CD4-positive, alpha-beta T cell (primary cell): ENCODE measurements at regions not wholly inside any gene's neighbourhood (a gene's known extent, or its start where the extent isn't known, plus 50 kb on each side); places are given as distances from the start of the nearest gene placed in this dataset.

Experiments used
- ATAC-seq: fragments of 200-7000 bp; cut with Tn5 transposase; one replicate; pipeline ENCODE4 v1.10.0; 2022; ENCODE audit warnings: mild to moderate bottlenecking; ENCODE audit not compliant: poor library complexity
- CTCF ChIA-PET: fragments of 350-600 bp; sonication (Branson Sonifier 250); formaldehyde crosslinking; loops from one replicate; lab custom pipeline; 2021; ENCODE audit warnings: antibody characterized with exemption, inconsistent platforms; lab: Charles Lee
- POLR2A ChIA-PET: fragments of 350-600 bp; sonication (Branson Sonifier 250); formaldehyde crosslinking; loops from one replicate; lab custom pipeline; 2021; ENCODE audit warnings: antibody characterized with exemption, inconsistent platforms; lab: Charles Lee
- DNase-seq, 14 experiments: peaks; one replicate each; pipeline ENCODE4 v3.0.0-alpha.2; 2013 to 2020; ENCODE audit warnings: mixed read lengths in 2 of 14
- H3K27ac ChIP-seq, 2 donors: one replicate each; pipeline versions ENCODE4 v1.5.1 to v1.7.0; 2013; ENCODE audit warnings: low read length in 2 of 2, low read depth in 1 of 2, mild to moderate bottlenecking in 1 of 2
- H3K27me3 ChIP-seq, 2 experiments: 1 replicate in 1 of 2; 2 replicates in 1 of 2; pipeline versions ENCODE4 v1.6.1 to v1.7.0; 2013; ENCODE audit warnings: low read length in 2 of 2, control low read depth in 1 of 2, mild to moderate bottlenecking in 1 of 2, moderate library complexity in 1 of 2; ENCODE audit not compliant: insufficient read depth in 2 of 2, control insufficient read depth in 1 of 2
- H3K36me3 ChIP-seq: one replicate; pipeline ENCODE4 v1.6.1; 2013; ENCODE audit warnings: low read length, control low read depth; ENCODE audit not compliant: insufficient read depth
- H3K4me1 ChIP-seq: one replicate; pipeline ENCODE4 v1.6.1; 2013; ENCODE audit warnings: low read length, control low read depth; ENCODE audit not compliant: insufficient read depth
- H3K4me3 ChIP-seq: one replicate; pipeline ENCODE4 v1.5.1; 2013; ENCODE audit warnings: mild to moderate bottlenecking, low read length, moderate library complexity
- H3K9me3 ChIP-seq, 2 experiments: 1 replicate in 1 of 2; 2 replicates in 1 of 2; pipeline versions ENCODE4 v1.6.1 to v1.7.0; 2013; ENCODE audit warnings: low read length in 2 of 2, mild to moderate bottlenecking in 2 of 2, control low read depth in 1 of 2, moderate library complexity in 1 of 2; ENCODE audit not compliant: control insufficient read depth in 1 of 2, insufficient read depth in 1 of 2
- H3K27ac Mint-ChIP-seq: one replicate; pipeline ENCODE4 v1.8.0; 2020; ENCODE audit warnings: mixed read lengths
- H3K27me3 Mint-ChIP-seq: one replicate; pipeline ENCODE4 v1.8.0; 2021; ENCODE audit warnings: mixed read lengths
- H3K36me3 Mint-ChIP-seq: one replicate; pipeline ENCODE4 v1.8.0; 2021; ENCODE audit warnings: low read depth, mixed read lengths
- H3K4me1 Mint-ChIP-seq: one replicate; pipeline ENCODE4 v1.8.0; 2021; ENCODE audit warnings: low read depth, mixed read lengths
- H3K4me3 Mint-ChIP-seq: one replicate; pipeline ENCODE4 v1.8.0; 2020; ENCODE audit warnings: mild to moderate bottlenecking, mixed read lengths
- H3K9me3 Mint-ChIP-seq: one replicate; pipeline ENCODE4 v1.8.0; 2020; ENCODE audit warnings: mixed read lengths
- intact Hi-C, 2 experiments: fragments of 100-400 bp; cut with DNase I in 1 of 2; cut with micrococcal nuclease in 1 of 2; formaldehyde crosslinking; loops; one replicate each; pipeline versions ENCODE4 v1.15.1 to v1.9.0; 2023 to 2025; cut with DNase I, micrococcal nuclease
- TF ChIP-seq, protein P1 (sequence below): fragments of 200-600 bp; IDR thresholded peaks from one replicate; pipeline ENCODE4 v1.8.0; 2022; ENCODE audit warnings: antibody characterized with exemption, mild to moderate bottlenecking

DNA sequence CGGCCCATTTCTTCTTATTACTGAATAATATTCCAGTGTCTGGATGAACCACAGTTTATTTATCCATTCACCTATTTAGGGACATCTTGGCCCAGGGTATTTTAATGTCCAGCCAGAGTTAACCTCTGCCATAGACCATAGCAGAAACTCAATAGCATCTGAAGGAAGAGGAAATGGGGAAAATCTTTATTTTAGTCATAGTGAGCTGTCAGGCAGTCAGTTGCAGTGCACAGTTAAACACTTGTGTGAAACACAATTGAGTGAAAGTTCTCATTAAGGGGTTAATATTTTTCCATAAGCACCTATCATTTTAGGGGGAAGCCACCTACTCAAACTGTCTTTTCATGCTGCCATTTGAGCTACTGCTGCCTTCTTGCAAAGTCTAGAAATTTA lies 197.3 kb upstream of the PPFIA2 start:
- ATAC-seq (no peak), DNase-seq (no peak)
- H3K36me3 Mint-ChIP-seq = no peaks in the 10 kb centered on the region
- ChIA-PET POLR2A (no interaction called here), CTCF (no interaction called here)
- H3K9me3 Mint-ChIP-seq = no peaks in the 10 kb centered on the region
- Histone ChIP-seq H3K36me3 (no peaks in the 10 kb centered on the region), H3K9me3 (peaks cover 0 to 5% of the 10 kb centered on the region in 2 experiments), H3K4me1 (no peaks in the 10 kb centered on the region), H3K27me3 (no peaks in the 10 kb centered on the region), H3K4me3 (no peak overlapping the region), H3K27ac (no peak overlapping the region)
- no peak overlapping the region for H3K27ac Mint-ChIP-seq
- intact Hi-C loops = no loop called here
- H3K27me3 Mint-ChIP-seq = no peaks in the 10 kb centered on the region
- H3K4me1 Mint-ChIP-seq = no peaks in the 10 kb centered on the region
- TF ChIP-seq, protein P1, sequence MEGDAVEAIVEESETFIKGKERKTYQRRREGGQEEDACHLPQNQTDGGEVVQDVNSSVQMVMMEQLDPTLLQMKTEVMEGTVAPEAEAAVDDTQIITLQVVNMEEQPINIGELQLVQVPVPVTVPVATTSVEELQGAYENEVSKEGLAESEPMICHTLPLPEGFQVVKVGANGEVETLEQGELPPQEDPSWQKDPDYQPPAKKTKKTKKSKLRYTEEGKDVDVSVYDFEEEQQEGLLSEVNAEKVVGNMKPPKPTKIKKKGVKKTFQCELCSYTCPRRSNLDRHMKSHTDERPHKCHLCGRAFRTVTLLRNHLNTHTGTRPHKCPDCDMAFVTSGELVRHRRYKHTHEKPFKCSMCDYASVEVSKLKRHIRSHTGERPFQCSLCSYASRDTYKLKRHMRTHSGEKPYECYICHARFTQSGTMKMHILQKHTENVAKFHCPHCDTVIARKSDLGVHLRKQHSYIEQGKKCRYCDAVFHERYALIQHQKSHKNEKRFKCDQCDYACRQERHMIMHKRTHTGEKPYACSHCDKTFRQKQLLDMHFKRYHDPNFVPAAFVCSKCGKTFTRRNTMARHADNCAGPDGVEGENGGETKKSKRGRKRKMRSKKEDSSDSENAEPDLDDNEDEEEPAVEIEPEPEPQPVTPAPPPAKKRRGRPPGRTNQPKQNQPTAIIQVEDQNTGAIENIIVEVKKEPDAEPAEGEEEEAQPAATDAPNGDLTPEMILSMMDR = no peak
- no peak overlapping the region for H3K4me3 Mint-ChIP-seq

DNA sequence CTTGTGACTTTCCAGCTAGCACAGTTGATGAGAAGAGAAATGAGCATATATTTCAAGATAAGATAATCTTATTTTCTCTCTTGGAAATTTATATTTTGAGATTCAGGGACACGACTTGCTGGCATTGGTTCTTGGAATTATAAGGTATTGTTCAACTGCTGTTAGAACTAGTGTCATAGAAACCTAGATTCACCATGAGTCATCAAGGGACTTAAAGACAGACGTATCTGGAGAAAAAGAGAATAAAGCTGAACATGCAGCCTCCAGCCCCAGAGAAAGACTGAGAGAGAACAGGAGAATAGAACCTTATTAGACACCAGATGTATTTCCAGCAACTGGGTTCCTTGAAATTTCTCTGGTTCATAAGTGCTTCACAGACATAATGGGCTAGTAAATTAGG lies 194.4 kb upstream of the PPFIA2 start:
- Mint-ChIP-seq H3K36me3 (no peaks in the 10 kb centered on the region), H3K4me1 (peaks cover 19% of the 10 kb centered on the region), H3K27me3 (no peaks in the 10 kb centered on the region), H3K9me3 (no peaks in the 10 kb centered on the region), H3K27ac (no peak overlapping the region), H3K4me3 (no peak overlapping the region)
- ATAC-seq = no peak
- intact Hi-C loops = no loop called here
- no peaks in the 10 kb centered on the region for H3K36me3 ChIP-seq
- ChIA-PET POLR2A (no interaction called here), CTCF (no interaction called here)
- no peak overlapping the region for H3K4me3 ChIP-seq
- TF ChIP-seq, protein P1 = no peak
- H3K27me3 ChIP-seq = no peaks in the 10 kb centered on the region
- peak in 2 of 14 experiments; percentile 10 to 19 for DNase-seq
- H3K27ac ChIP-seq = no peak overlapping the region
- peaks cover 0 to 5% of the 10 kb centered on the region in 2 experiments for H3K9me3 ChIP-seq
- H3K4me1 ChIP-seq = no peaks in the 10 kb centered on the region

DNA sequence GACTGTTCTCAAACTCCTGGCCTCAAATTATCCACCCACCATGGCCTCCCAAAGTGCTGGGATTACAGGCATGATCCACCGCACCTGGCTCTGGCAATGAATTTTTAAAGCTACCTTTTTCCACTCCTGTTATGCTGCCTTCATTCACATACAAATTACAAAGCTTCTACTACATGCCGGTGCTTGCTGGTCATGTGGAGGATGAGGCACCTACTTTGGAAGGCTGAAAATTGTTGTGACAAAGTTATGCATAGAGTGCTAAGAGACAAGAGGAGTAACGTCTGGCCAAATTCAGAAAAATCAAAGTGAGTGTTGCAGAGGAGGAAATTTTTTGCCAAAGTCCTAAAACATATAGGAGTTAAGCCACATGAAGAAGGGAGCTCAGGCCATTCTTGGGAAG lies 191.7 kb upstream of the PPFIA2 start:
- Histone ChIP-seq H3K9me3 (no peaks in the 10 kb centered on the region), H3K27ac (no peak overlapping the region), H3K4me1 (no peaks in the 10 kb centered on the region), H3K4me3 (no peak overlapping the region), H3K36me3 (no peaks in the 10 kb centered on the region), H3K27me3 (no peaks in the 10 kb centered on the region)
- no peak overlapping the region for H3K4me3 Mint-ChIP-seq
- no peak for DNase-seq
- ChIA-PET POLR2A (no interaction called here), CTCF (no interaction called here)
- no peaks in the 10 kb centered on the region for H3K9me3 Mint-ChIP-seq
- no peak overlapping the region for H3K27ac Mint-ChIP-seq
- H3K27me3 Mint-ChIP-seq = no peaks in the 10 kb centered on the region
- no peaks in the 10 kb centered on the region for H3K36me3 Mint-ChIP-seq
- TF ChIP-seq, protein P1 = no peak
- intact Hi-C loops = no loop called here
- no peak for ATAC-seq
- peaks cover 24% of the 10 kb centered on the region for H3K4me1 Mint-ChIP-seq
